ENCODE measurements at regions not wholly inside any gene's neighbourhood (a gene's known extent, or its start where the extent isn't known, plus 50 kb on each side); places are given as distances from the start of the nearest gene placed in this dataset.

DNA sequence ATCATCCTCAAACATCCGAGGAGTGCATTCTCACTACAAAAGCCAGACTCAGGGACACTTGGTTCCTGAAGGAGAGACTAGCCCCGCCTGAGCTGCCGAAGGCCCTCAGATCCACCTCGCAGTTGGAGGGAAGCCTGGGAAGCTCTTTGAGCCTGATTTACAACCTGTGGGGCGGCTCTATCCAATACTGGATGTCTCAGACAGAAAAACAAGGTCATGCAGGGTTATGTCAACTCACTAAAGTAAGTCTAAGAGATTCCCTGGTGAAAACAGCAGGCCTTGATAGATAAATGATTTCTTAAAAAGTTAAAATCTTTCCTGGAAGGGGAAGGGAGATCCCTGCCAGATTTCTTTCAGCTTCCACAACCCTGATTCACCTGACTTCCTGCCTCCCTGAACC, 284.3 kb downstream of the CYP26B1 start:
- TF ChIP-seq, protein P1, sequence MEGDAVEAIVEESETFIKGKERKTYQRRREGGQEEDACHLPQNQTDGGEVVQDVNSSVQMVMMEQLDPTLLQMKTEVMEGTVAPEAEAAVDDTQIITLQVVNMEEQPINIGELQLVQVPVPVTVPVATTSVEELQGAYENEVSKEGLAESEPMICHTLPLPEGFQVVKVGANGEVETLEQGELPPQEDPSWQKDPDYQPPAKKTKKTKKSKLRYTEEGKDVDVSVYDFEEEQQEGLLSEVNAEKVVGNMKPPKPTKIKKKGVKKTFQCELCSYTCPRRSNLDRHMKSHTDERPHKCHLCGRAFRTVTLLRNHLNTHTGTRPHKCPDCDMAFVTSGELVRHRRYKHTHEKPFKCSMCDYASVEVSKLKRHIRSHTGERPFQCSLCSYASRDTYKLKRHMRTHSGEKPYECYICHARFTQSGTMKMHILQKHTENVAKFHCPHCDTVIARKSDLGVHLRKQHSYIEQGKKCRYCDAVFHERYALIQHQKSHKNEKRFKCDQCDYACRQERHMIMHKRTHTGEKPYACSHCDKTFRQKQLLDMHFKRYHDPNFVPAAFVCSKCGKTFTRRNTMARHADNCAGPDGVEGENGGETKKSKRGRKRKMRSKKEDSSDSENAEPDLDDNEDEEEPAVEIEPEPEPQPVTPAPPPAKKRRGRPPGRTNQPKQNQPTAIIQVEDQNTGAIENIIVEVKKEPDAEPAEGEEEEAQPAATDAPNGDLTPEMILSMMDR (conservative IDR thresholded peaks at IDR 0.05; ENCODE audit: low read depth, low read length): no peak
- H3K4me3 ChIP-seq (ENCODE audit: low read length): no peak overlapping the region
- no peak for DNase-seq (ENCODE audit: low read depth)

DNA sequence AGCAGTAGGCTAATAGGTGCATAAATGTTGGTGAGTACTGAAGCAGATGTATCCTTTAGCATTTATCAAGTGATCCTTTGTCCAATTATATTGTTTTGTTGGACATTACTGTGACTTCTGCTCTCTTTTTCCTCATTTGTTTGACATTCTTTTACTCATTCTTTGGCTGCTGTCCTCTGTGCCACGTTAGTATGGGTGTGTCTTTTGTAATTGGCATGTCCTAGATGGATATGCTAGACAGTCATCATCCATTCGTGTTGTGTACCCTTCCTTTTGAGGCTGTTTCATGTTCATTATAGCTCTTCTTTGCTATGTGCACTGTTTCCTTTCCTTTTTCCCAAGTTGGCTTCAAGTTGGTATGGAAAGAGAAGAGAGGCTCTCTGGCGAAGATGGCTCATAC, 284.7 kb downstream of the CYP26B1 start:
- TF ChIP-seq, protein P1 (conservative IDR thresholded peaks at IDR 0.05; ENCODE audit: low read depth, low read length): no peak
- no peak overlapping the region for H3K4me3 ChIP-seq (ENCODE audit: low read length)
- DNase-seq (ENCODE audit: low read depth): no peak

DNA sequence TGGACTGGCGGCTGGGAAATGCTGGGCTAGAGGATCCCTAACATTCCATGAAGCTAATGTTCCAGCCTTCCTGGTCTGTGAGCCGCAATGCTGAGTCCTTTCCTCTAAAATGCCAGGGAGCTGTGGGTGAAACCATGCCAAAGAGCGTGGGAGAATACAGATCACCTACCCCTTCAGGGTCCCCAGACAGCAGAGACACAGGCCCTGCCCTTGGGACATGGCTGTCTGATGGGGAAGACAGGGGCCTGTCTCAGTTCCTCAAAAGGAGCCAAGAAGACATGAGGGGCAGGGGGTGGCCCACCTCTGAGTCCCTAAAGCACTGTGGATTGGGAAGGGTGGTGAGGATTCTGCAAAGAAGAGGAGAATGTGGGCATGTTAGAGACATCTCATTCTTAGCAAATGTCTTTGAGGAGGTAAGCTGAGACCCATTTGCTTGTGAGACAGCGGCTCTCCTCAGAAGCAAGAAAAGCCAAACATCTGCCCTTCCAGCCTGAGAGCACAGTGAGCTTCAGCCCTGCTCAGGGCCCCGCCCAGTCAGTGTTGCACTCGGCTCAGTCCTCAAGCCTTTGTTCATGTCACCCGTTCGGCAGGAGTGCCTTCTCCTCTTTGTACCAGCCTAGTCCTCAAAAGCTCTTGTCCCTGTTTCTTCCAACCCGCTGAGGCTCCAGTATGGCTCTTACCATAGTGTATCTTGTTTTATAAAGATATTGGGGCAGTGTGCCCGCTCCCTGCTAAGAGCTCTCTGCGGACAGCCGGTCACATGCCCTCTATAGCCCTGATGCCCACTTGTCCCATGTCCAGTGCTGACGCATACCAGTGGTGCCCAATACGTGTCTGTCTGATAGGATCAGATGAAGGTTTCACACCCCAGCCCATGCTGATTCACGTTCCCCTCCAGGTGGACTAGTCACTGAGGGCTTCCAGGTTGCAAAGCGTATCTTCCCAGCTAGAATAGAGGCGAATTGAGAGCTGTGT, 286.2 kb downstream of the CYP26B1 start:
- H3K4me3 ChIP-seq (ENCODE audit: low read length): no peak overlapping the region
- TF ChIP-seq, protein P1 (conservative IDR thresholded peaks at IDR 0.05; ENCODE audit: low read depth, low read length): no peak
- DNase-seq (ENCODE audit: low read depth): no peak

DNA sequence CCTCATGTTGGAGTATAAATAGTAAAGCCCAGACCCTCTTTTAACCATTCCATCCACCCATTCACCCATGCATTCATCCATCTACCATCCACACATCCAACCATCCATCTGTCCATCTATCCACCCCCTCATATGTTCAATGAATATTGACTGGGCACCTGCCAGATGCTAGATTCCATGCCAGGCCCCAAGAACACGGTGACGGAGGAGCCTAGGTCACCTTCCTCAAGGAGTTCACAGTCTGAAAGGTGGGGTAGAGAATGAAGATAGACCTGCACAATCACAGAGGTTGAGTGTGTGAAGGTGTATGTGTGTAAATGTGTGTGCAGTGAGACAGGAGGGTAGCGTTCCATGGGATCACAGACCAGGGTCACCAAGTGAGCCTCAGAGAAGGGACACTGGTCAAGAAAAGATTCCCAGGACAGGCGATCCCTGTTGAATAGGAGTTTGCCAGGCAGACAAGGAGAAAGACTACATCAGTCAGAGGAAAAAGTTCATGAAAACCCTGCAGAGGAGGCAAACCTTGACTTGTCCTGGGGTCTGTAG, 287.2 kb downstream of the CYP26B1 start:
- DNase-seq (ENCODE audit: low read depth): no peak
- H3K4me3 ChIP-seq (ENCODE audit: low read length): no peak overlapping the region
- TF ChIP-seq, protein P1 (conservative IDR thresholded peaks at IDR 0.05; ENCODE audit: low read depth, low read length): no peak

DNA sequence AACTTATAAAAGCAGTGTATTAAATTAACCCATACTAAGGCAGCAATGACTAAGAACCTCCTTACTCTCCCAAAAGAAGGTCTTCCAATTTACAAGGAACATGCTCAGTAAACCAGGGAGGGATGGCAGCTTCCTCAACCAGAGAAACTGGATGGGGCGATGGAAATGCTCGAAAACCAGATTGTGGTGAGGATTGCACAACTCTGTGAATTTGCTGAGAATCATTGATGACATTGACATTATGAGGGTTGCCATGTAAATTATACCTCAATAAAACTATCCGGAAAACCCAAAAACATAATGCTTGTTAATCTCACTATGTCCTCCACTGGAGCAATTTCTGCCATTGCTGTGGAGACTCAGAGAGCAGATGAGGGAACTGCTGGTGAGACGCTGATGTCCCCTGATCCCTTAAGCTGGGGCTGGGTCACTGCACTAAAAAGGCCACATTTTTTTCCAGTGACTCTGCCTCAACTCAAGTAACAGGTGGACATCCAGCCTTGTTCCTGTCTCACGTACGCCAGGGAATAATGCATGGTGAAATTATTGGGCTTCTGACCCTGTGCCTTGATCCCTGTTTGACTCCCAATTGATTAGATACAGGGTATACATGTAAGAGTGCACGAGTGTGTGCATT, 288.3 kb downstream of the CYP26B1 start:
- DNase-seq (ENCODE audit: low read depth): no peak
- TF ChIP-seq, protein P1 (conservative IDR thresholded peaks at IDR 0.05; ENCODE audit: low read depth, low read length): no peak
- no peak overlapping the region for H3K4me3 ChIP-seq (ENCODE audit: low read length)

- H3K4me3 ChIP-seq (ENCODE audit: low read length): no peak overlapping the region
- no peak for DNase-seq (ENCODE audit: low read depth)
- TF ChIP-seq, protein P1 (conservative IDR thresholded peaks at IDR 0.05; ENCODE audit: low read depth, low read length): no peak
Measured at GRCh38 chr2:71858071-71858470, 289.6 kb downstream of the CYP26B1 start.

Data from retinal pigment epithelial cell (primary cell).